Neutrophil (primary cell): ENCODE measurements at regions not wholly inside any gene's neighbourhood (a gene's known extent, or its start where the extent isn't known, plus 50 kb on each side); places are given as distances from the start of the nearest gene placed in this dataset.

ENCODE experiments used
- H3K27ac ChIP-seq: fragments of 200-600 bp; sonication (generic); 2 replicates; pipeline ENCODE4 v1.5.1; 2016; ENCODE audit warnings: mild to moderate bottlenecking, moderate library complexity
- H3K27me3 ChIP-seq: fragments of 200-600 bp; sonication (generic); 2 replicates; pipeline ENCODE4 v1.6.0; 2016; ENCODE audit warnings: mild to moderate bottlenecking
- H3K36me3 ChIP-seq: fragments of 200-600 bp; sonication (generic); 2 replicates; pipeline ENCODE4 v1.5.1; 2017
- H3K4me1 ChIP-seq, 2 experiments: fragments of 200-600 bp in 1 of 2; sonication (generic) in 1 of 2; 1 replicate in 1 of 2; 2 replicates in 1 of 2; pipeline versions ENCODE4 v1.5.1 to v1.6.1; 2013 to 2016; ENCODE audit warnings: low read depth in 1 of 2, low read length in 1 of 2, mild to moderate bottlenecking in 1 of 2, moderate library complexity in 1 of 2; ENCODE audit not compliant: control insufficient read depth in 1 of 2, insufficient read depth in 1 of 2
- H3K4me3 ChIP-seq, 2 experiments: fragments of 200-600 bp in 1 of 2; sonication (generic) in 1 of 2; 1 replicate in 1 of 2; 2 replicates in 1 of 2; pipeline ENCODE4 v1.5.1; 2013 to 2016; ENCODE audit warnings: low read depth in 1 of 2, low read length in 1 of 2, mild to moderate bottlenecking in 1 of 2, moderate library complexity in 1 of 2
- H3K9me3 ChIP-seq: fragments of 200-600 bp; sonication (generic); 2 replicates; pipeline ENCODE4 v1.5.1; 2016
- CTCF ChIP-seq: fragments of 200-600 bp; sonication (generic); IDR thresholded peaks from 2 replicates; pipeline ENCODE4 v1.5.1; 2016; ENCODE audit warnings: antibody characterized with exemption

GRCh38 chr1:47696737-47697441, 259.0 kb downstream of the FOXD2 start:
- TF ChIP-seq CTCF: no peak
- H3K27me3 ChIP-seq: peaks cover 4% of the 10 kb centered on the region
- no peaks in the 10 kb centered on the region for H3K4me1 ChIP-seq
- no peaks in the 10 kb centered on the region for H3K36me3 ChIP-seq
- no peaks in the 10 kb centered on the region for H3K9me3 ChIP-seq
- H3K4me3 ChIP-seq: no peak overlapping the region
- H3K27ac ChIP-seq: no peak overlapping the region

- Histone ChIP-seq H3K27ac (no peak overlapping the region), H3K4me3 (no peak overlapping the region), H3K36me3 (no peaks in the 10 kb centered on the region), H3K27me3 (no peaks in the 10 kb centered on the region), H3K4me1 (no peaks in the 10 kb centered on the region), H3K9me3 (no peaks in the 10 kb centered on the region)
- TF ChIP-seq CTCF: no peak
Measured at GRCh38 chr1:47697616-47698335, 259.9 kb downstream of the FOXD2 start.

- Histone ChIP-seq H3K4me3 (no peak overlapping the region), H3K36me3 (no peaks in the 10 kb centered on the region), H3K27ac (no peak overlapping the region), H3K27me3 (peaks cover 9% of the 10 kb centered on the region), H3K4me1 (no peaks in the 10 kb centered on the region), H3K9me3 (no peaks in the 10 kb centered on the region)
- no peak for TF ChIP-seq CTCF
Measured at GRCh38 chr1:47699492-47700235, 261.8 kb downstream of the FOXD2 start.

GRCh38 chr1:47701283-47701682, 263.4 kb downstream of the FOXD2 start:
- TF ChIP-seq CTCF: no peak
- no peak overlapping the region for H3K4me3 ChIP-seq
- H3K27ac ChIP-seq: no peak overlapping the region
- no peaks in the 10 kb centered on the region for H3K4me1 ChIP-seq
- H3K9me3 ChIP-seq: no peaks in the 10 kb centered on the region
- peaks cover 25% of the 10 kb centered on the region for H3K27me3 ChIP-seq
- H3K36me3 ChIP-seq: no peaks in the 10 kb centered on the region

GRCh38 chr1:47701741-47702515, 264.1 kb downstream of the FOXD2 start:
- no peak for TF ChIP-seq CTCF
- Histone ChIP-seq H3K4me3 (no peak overlapping the region), H3K36me3 (no peaks in the 10 kb centered on the region), H3K9me3 (no peaks in the 10 kb centered on the region), H3K27me3 (peaks cover 31% of the 10 kb centered on the region), H3K4me1 (no peaks in the 10 kb centered on the region), H3K27ac (no peak overlapping the region)
